ENCODE measurements at regions not wholly inside any gene's neighbourhood (a gene's known extent, or its start where the extent isn't known, plus 50 kb on each side); places are given as distances from the start of the nearest gene placed in this dataset.

DNA sequence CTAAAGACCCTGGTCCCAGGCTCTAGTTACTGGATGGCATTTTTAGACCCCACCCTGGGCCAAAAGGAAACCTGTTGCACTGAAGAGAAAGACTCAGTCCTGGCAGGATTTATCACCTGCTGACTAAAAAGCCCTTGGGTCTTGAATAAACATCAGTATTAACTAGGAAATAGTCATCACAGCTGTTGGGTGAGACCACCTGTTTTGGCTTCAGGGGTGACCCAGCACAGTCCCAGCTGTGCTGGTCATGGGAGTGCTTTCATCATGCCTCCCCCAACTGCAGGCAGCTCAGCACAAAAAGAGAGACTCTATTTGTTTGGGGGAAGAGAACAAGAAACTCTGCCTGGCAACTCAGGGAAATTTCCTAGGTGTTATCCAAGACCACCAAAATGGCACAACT, 903.2 kb downstream of the C4orf33 start:
- Histone ChIP-seq H3K36me3 (ENCODE audit: control insufficient read depth, insufficient read depth, low read length) (no peaks in the 10 kb centered on the region), H3K9me3 (ENCODE audit: control insufficient read depth, insufficient read depth, low read length) (peaks cover 10% of the 10 kb centered on the region), H3K4me3 (ENCODE audit: insufficient read depth, low read depth, low read length) (no peak overlapping the region), H3K14ac (replicated peaks; ENCODE audit: low read depth, low read length) (no peak overlapping the region), H2BK120ac (ENCODE audit: low read depth, low read length) (no peak overlapping the region), H2AK5ac (ENCODE audit: low read depth, low read length) (no peak overlapping the region), H3K23ac (ENCODE audit: low read depth, low read length) (no peak overlapping the region), H2BK5ac (ENCODE audit: low read depth, low read length, poor library complexity, severe bottlenecking) (no peak overlapping the region), H3K9me1 (ENCODE audit: insufficient read depth, low read length) (no peaks in the 10 kb centered on the region), H3K4ac (ENCODE audit: low read depth, low read length) (no peak overlapping the region), H3K27me3 (ENCODE audit: control insufficient read depth, insufficient read depth, low read length) (no peaks in the 10 kb centered on the region), H3K9ac (ENCODE audit: low read depth, low read length) (no peak overlapping the region), H3K4me2 (ENCODE audit: low read depth, low read length) (no peak overlapping the region), H3K79me1 (ENCODE audit: low read depth in 1 of 2, low read length in 2 of 2) (no peaks in the 10 kb centered on the region), H2BK20ac (ENCODE audit: low read depth, low read length) (no peak overlapping the region), H2AK9ac (replicated peaks; ENCODE audit: low read depth, low read length, poor library complexity) (no peak overlapping the region), H4K20me1 (ENCODE audit: insufficient read depth, low read length) (no peaks in the 10 kb centered on the region), H3K4me1 (ENCODE audit: control insufficient read depth, insufficient read depth, low read length) (no peaks in the 10 kb centered on the region), H4K91ac (ENCODE audit: insufficient read depth, low read depth, low read length) (no peak overlapping the region), H3K27ac (ENCODE audit: insufficient read depth, low read length) (no peak overlapping the region), H4K8ac (ENCODE audit: low read depth in 2 of 2, low read length in 2 of 2) (no peak overlapping the region), H3K56ac (ENCODE audit: extremely low read depth, insufficient read depth, low read length) (no peak overlapping the region), H2BK15ac (ENCODE audit: low read depth, low read length) (no peak overlapping the region), H4K5ac (ENCODE audit: low read depth, low read length) (no peak overlapping the region), H3K18ac (ENCODE audit: low read depth, low read length) (no peak overlapping the region), H2AFZ (replicated peaks; ENCODE audit: low read length, poor library complexity) (no peak overlapping the region)
- ATAC-seq (ENCODE audit: low read depth) (no peak), DNase-seq (no peak)
- dilution Hi-C loops (cut with HindIII; ENCODE audit: low sequenced_read_pairs, unreplicated experiment) = no loop called here
- ChIA-PET POLR2A (ENCODE audit: unreplicated experiment) (no interaction called here), CTCF (no interaction called here)
- TF ChIP-seq, protein P1, sequence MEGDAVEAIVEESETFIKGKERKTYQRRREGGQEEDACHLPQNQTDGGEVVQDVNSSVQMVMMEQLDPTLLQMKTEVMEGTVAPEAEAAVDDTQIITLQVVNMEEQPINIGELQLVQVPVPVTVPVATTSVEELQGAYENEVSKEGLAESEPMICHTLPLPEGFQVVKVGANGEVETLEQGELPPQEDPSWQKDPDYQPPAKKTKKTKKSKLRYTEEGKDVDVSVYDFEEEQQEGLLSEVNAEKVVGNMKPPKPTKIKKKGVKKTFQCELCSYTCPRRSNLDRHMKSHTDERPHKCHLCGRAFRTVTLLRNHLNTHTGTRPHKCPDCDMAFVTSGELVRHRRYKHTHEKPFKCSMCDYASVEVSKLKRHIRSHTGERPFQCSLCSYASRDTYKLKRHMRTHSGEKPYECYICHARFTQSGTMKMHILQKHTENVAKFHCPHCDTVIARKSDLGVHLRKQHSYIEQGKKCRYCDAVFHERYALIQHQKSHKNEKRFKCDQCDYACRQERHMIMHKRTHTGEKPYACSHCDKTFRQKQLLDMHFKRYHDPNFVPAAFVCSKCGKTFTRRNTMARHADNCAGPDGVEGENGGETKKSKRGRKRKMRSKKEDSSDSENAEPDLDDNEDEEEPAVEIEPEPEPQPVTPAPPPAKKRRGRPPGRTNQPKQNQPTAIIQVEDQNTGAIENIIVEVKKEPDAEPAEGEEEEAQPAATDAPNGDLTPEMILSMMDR (conservative IDR thresholded peaks at IDR 0.05; ENCODE audit: low read depth, low read length) = no peak
- TF ChIP-seq MAFK (IDR thresholded peaks at IDR 0.05; ENCODE audit: low read depth, low read length) (no peak), FOS (IDR thresholded peaks at IDR 0.05; ENCODE audit: low read depth, low read length) (no peak), MXI1 (IDR thresholded peaks at IDR 0.05; ENCODE audit: borderline replicate concordance, low read depth, low read length) (no peak), RFX5 (IDR thresholded peaks at IDR 0.05; ENCODE audit: low read depth, low read length) (no peak), RAD21 (IDR thresholded peaks at IDR 0.05; ENCODE audit: low read length) (no peak), POLR2A (IDR thresholded peaks at IDR 0.05; ENCODE audit: low read depth, low read length) (no peak), BHLHE40 (IDR thresholded peaks at IDR 0.05; ENCODE audit: low read depth, low read length) (no peak), MAZ (IDR thresholded peaks at IDR 0.05; ENCODE audit: borderline replicate concordance, low read depth, low read length) (no peak), SMC3 (IDR thresholded peaks at IDR 0.05; ENCODE audit: low read depth, low read length) (no peak), RCOR1 (IDR thresholded peaks at IDR 0.05; ENCODE audit: insufficient replicate concordance, low read length) (no peak), CEBPB (IDR thresholded peaks at IDR 0.05; ENCODE audit: low read depth, low read length) (no peak), NFE2L2 (IDR thresholded peaks at IDR 0.05; ENCODE audit: low read depth, low read length) (no peak), CHD1 (IDR thresholded peaks at IDR 0.05; ENCODE audit: low read depth, low read length) (no peak)
- TF ChIP-seq, protein P2, sequence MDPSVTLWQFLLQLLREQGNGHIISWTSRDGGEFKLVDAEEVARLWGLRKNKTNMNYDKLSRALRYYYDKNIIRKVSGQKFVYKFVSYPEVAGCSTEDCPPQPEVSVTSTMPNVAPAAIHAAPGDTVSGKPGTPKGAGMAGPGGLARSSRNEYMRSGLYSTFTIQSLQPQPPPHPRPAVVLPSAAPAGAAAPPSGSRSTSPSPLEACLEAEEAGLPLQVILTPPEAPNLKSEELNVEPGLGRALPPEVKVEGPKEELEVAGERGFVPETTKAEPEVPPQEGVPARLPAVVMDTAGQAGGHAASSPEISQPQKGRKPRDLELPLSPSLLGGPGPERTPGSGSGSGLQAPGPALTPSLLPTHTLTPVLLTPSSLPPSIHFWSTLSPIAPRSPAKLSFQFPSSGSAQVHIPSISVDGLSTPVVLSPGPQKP (IDR thresholded peaks at IDR 0.05; ENCODE audit: borderline replicate concordance, low read depth, low read length) = no peak
- TF ChIP-seq, protein P3, sequence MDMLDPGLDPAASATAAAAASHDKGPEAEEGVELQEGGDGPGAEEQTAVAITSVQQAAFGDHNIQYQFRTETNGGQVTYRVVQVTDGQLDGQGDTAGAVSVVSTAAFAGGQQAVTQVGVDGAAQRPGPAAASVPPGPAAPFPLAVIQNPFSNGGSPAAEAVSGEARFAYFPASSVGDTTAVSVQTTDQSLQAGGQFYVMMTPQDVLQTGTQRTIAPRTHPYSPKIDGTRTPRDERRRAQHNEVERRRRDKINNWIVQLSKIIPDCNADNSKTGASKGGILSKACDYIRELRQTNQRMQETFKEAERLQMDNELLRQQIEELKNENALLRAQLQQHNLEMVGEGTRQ (IDR thresholded peaks at IDR 0.05; ENCODE audit: low read depth, low read length) = no peak
- in situ Hi-C loops (cut with MboI; ENCODE audit: low sequenced_read_pairs) = no loop called here
- no TSS peak for BruUV-seq (replicated peaks)
- intact Hi-C loops (cut with micrococcal nuclease) = no loop called here

Measured in IMR-90 (cell line).